ENCODE measurements at regions not wholly inside any gene's neighbourhood (a gene's known extent, or its start where the extent isn't known, plus 50 kb on each side); places are given as distances from the start of the nearest gene placed in this dataset.

DNA sequence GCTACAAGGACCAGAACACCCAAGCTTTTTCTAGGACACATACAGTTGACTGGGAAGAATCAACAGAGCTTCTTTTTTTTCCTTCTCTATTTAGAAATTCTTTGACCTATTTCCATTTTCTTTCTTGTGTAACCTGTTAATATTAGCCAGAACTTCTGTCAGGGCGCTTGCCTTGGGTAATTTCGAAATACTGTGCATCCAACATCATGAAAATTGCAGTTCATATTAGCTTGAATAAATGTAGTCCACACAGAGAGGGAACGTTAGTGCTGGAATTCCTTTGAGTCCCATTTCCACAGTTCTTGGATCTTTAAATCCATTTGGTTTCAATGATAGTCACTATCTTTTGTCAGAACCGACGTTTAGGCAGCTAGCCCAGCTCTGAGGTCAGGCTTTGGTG is 141.8 kb downstream of the MXRA5 start:
- Mint-ChIP-seq H3K36me3 (ENCODE audit: low read depth) (no peaks in the 10 kb centered on the region), H3K27ac (no peak overlapping the region), H3K4me3 (no peak overlapping the region), H3K9me3 (peaks cover 10% of the 10 kb centered on the region), H3K27me3 (ENCODE audit: low read depth, poor library complexity) (peaks cover 3% of the 10 kb centered on the region), H3K4me1 (no peaks in the 10 kb centered on the region)
- TF ChIP-seq, protein P1, sequence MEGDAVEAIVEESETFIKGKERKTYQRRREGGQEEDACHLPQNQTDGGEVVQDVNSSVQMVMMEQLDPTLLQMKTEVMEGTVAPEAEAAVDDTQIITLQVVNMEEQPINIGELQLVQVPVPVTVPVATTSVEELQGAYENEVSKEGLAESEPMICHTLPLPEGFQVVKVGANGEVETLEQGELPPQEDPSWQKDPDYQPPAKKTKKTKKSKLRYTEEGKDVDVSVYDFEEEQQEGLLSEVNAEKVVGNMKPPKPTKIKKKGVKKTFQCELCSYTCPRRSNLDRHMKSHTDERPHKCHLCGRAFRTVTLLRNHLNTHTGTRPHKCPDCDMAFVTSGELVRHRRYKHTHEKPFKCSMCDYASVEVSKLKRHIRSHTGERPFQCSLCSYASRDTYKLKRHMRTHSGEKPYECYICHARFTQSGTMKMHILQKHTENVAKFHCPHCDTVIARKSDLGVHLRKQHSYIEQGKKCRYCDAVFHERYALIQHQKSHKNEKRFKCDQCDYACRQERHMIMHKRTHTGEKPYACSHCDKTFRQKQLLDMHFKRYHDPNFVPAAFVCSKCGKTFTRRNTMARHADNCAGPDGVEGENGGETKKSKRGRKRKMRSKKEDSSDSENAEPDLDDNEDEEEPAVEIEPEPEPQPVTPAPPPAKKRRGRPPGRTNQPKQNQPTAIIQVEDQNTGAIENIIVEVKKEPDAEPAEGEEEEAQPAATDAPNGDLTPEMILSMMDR (IDR thresholded peaks at IDR 0.05) = no peak
- no peak for DNase-seq

DNA sequence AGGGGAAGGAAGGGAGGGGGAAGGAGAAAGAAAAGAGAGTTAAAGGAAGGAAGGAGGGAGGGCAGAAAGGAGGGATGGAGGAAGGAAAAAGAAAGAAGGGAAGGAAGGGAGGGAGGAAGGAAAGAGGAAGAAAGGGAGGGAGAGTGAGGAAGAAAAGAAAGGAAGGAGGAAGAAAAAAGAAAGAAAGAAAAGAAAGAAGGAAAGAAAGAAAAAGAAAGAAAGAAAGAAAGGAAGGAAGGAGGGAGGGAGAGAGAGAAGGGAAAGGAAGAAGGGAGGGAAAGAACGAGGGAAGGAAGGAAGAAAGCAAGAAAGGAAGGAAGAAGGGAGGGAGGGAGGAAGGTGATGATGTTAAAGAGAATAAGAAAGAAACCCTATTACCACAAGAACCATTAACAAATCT is 150.6 kb downstream of the MXRA5 start:
- DNase-seq = no peak
- TF ChIP-seq, protein P1 (IDR thresholded peaks at IDR 0.05) = no peak
- peaks cover 50% of the 10 kb centered on the region for H3K9me3 Mint-ChIP-seq
- H3K4me1 Mint-ChIP-seq = peaks cover 20% of the 10 kb centered on the region
- H3K4me3 Mint-ChIP-seq = no peak overlapping the region
- H3K27ac Mint-ChIP-seq = no peak overlapping the region
- H3K27me3 Mint-ChIP-seq (ENCODE audit: low read depth, poor library complexity) = peaks cover 3% of the 10 kb centered on the region
- H3K36me3 Mint-ChIP-seq (ENCODE audit: low read depth) = peaks cover 14% of the 10 kb centered on the region

DNA sequence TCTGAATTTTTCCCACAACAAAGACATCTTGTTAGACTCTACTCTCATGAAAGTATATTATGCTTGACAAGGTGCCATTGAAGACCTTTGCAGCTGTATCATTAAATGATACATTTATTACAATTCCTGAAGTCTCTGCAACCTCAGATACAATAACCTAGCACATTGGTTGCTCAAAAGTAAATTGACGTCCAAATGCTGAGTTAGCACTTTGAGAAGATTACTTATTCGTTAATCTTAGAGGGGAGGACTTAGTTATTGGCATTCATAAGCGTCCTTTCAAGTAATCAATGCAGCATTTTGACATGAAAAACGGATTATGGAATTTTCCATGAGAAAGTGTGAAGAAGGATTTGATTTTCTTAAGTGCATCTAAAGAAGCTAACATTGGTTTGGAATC is 151.6 kb downstream of the ARSF start:
- H3K36me3 Mint-ChIP-seq (ENCODE audit: low read depth) = peaks cover 4% of the 10 kb centered on the region
- H3K27me3 Mint-ChIP-seq (ENCODE audit: low read depth, poor library complexity) = no peaks in the 10 kb centered on the region
- H3K4me3 Mint-ChIP-seq = no peak overlapping the region
- peaks cover 29% of the 10 kb centered on the region for H3K9me3 Mint-ChIP-seq
- TF ChIP-seq, protein P1 (IDR thresholded peaks at IDR 0.05) = no peak
- no peak overlapping the region for H3K27ac Mint-ChIP-seq
- DNase-seq = no peak
- H3K4me1 Mint-ChIP-seq = peaks cover 27% of the 10 kb centered on the region

DNA sequence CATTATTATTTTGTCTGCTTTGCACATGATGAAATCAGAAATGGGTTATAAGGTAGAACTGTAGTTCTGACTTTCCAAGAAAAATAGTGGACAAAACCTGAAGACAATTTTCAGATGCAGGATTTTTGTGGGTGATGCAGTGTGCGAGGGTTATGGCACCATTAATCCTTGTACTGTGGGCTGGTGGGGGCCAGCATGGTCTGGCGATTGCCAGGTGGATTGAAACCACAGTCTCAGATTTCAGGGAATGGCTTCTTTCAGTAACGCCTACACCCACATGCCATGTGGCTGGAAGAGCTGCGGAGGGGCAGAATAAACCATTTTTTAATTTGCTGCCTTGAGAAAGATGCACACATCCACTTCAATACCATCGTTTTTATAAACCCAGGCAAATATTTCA is 150.5 kb downstream of the ARSF start:
- peak overlapping the region; percentile 74 for H3K27ac Mint-ChIP-seq

DNA sequence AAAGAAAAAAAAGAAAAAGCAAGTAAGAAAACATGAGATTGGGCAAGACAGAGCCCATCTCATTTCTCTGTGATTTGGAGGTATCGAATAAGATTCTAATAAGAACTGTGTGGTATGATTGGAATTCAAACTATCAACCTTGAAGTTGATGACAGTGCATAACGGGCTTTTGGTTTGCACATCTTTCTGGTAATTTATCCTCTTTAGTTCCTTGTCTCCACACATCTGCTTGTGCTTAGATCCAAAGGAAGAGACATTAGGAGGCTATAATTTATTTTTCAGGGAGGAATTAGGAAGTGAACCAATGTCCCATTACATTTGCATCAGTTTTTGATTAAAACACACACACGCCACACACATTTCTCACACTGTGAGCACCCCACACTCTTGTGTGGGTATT is 149.9 kb downstream of the ARSF start:
- Mint-ChIP-seq H3K27ac (no peak overlapping the region), H3K36me3 (ENCODE audit: low read depth) (peaks cover 4% of the 10 kb centered on the region)

More for the DNA sequence above, 150.5 kb downstream of the ARSF start:
- Mint-ChIP-seq H3K27me3 (ENCODE audit: low read depth, poor library complexity) (no peaks in the 10 kb centered on the region), H3K36me3 (ENCODE audit: low read depth) (peaks cover 4% of the 10 kb centered on the region), H3K4me1 (peaks cover 27% of the 10 kb centered on the region), H3K4me3 (no peak overlapping the region), H3K9me3 (peaks cover 21% of the 10 kb centered on the region)
- TF ChIP-seq, protein P1 (IDR thresholded peaks at IDR 0.05) = no peak
- peak; percentile 9 for DNase-seq

More for the DNA sequence above, 149.9 kb downstream of the ARSF start:
- TF ChIP-seq, protein P1 (IDR thresholded peaks at IDR 0.05) = no peak
- Mint-ChIP-seq H3K4me1 (peaks cover 27% of the 10 kb centered on the region), H3K4me3 (no peak overlapping the region), H3K9me3 (peaks cover 21% of the 10 kb centered on the region), H3K27me3 (ENCODE audit: low read depth, poor library complexity) (no peaks in the 10 kb centered on the region)
- DNase-seq = no peak
